Liver (tissue), 3 donors: ENCODE measurements at regions not wholly inside any gene's neighbourhood (a gene's known extent, or its start where the extent isn't known, plus 50 kb on each side); places are given as distances from the start of the nearest gene placed in this dataset.

Experiments
- CTCF ChIP-seq: fragments of 150-350 bp; IDR thresholded peaks from 2 replicates; pipeline ENCODE4 v1.5.1; 2017; ENCODE audit warnings: improper control_type of control experiment, low read depth, low read length; ENCODE audit not compliant: missing input control
- TF ChIP-seq, protein P1 (sequence below): IDR thresholded peaks from 2 replicates; pipeline ENCODE4 v1.6.1; 2016; ENCODE audit warnings: antibody characterized with exemption
- donor health status: healthy.
- donor health status: healthy.

GRCh38 chr18:25496544-25496943, 144.6 kb upstream of the ZNF521 start:
- TF ChIP-seq CTCF = no peak
- TF ChIP-seq, protein P1, sequence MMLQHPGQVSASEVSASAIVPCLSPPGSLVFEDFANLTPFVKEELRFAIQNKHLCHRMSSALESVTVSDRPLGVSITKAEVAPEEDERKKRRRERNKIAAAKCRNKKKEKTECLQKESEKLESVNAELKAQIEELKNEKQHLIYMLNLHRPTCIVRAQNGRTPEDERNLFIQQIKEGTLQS = no peak
